ENCODE measurements at regions not wholly inside any gene's neighbourhood (a gene's known extent, or its start where the extent isn't known, plus 50 kb on each side); places are given as distances from the start of the nearest gene placed in this dataset.

DNA sequence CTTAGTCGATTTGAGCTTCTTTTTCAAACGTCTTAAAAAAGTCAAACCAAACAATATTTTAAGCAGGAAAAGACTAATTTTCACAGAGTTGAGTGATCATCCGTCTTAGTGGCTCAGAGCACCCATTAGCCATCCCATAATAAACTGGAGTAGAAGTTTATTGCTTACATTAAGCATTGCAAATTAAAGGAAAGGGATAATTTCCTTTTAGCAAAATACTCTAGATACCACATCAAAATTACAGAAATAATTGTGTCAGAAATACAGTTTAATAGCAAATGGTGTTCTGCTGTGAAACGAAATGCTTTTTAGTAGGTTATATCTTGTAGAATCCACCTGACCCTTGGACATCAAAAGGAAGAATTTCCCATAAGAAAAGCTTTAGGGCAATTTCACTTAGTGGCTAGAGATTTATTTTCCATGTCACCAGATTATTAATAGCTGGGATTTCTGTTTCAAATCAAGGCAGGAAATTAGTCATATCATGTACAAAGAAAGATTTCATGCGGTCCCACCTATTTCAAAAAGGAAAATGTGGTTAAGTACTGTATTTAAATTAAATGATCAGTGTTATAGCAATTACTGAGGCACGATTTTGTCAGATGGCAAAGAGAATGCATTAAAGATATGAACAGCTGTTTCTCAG lies 96.2 kb downstream of the NPTX2 start:
- intact Hi-C loops (cut with DNase I), result no loop called here
- H3K4me3 ChIP-seq (ENCODE audit: low read length in 2 of 2), result no peak overlapping the region
- no peaks in the 10 kb centered on the region for H3K4me1 ChIP-seq (ENCODE audit: control insufficient read depth in 1 of 2, insufficient read depth in 2 of 2, low read length in 2 of 2)
- DNase-seq (no peak), ATAC-seq (ENCODE audit: low FRiP score) (no peak)
- H3K27me3 ChIP-seq (ENCODE audit: control insufficient read depth in 1 of 2, insufficient read depth in 2 of 2, low read length in 1 of 2), result no peaks in the 10 kb centered on the region
- 32 to 46% methylated on average over 6 of the region's 6 CpGs for WGBS, 2 donors
- no peaks in the 10 kb centered on the region for H3K36me3 ChIP-seq (ENCODE audit: control insufficient read depth in 1 of 2, insufficient read depth in 2 of 2, low read length in 1 of 2)
- H3K9me3 ChIP-seq (ENCODE audit: control insufficient read depth, low read length), result no peaks in the 10 kb centered on the region
- H3K27ac ChIP-seq (ENCODE audit: low read depth in 1 of 2, low read length in 2 of 2), result no peak overlapping the region

DNA sequence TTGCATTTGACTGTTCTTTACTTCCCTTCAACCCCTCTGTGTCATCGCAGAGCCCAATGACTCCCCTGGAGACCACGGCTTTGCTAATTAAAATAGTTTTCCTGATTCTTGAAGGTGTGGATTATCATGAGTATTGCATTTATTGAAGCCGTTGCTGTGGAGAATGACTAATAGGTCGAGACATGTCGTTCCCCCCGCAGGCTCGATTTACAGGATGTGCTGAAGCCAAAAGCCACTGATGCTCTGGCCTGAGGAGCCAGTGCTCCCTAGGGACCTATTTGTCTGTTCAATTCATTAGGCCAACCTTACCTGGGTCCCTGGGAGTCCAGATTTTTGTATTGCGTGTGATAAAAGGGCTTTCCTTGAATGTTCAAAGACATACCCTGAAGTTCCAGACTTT lies 102.3 kb downstream of the NPTX2 start:
- H3K9me3 ChIP-seq (ENCODE audit: control insufficient read depth, low read length), result no peaks in the 10 kb centered on the region
- intact Hi-C loops (cut with DNase I), result no loop called here
- no peaks in the 10 kb centered on the region for H3K36me3 ChIP-seq (ENCODE audit: control insufficient read depth in 1 of 2, insufficient read depth in 2 of 2, low read length in 1 of 2)
- WGBS, 2 donors, result 66 to 68% methylated on average over 8 of the region's 8 CpGs
- H3K27me3 ChIP-seq (ENCODE audit: control insufficient read depth in 1 of 2, insufficient read depth in 2 of 2, low read length in 1 of 2), result no peaks in the 10 kb centered on the region
- DNase-seq, result no peak
- H3K27ac ChIP-seq (ENCODE audit: low read depth in 1 of 2, low read length in 2 of 2), result no peak overlapping the region
- H3K4me1 ChIP-seq (ENCODE audit: control insufficient read depth in 1 of 2, insufficient read depth in 2 of 2, low read length in 2 of 2), result no peaks in the 10 kb centered on the region
- ATAC-seq (ENCODE audit: low FRiP score), result no peak
- H3K4me3 ChIP-seq (ENCODE audit: low read length in 2 of 2), result no peak overlapping the region

DNA sequence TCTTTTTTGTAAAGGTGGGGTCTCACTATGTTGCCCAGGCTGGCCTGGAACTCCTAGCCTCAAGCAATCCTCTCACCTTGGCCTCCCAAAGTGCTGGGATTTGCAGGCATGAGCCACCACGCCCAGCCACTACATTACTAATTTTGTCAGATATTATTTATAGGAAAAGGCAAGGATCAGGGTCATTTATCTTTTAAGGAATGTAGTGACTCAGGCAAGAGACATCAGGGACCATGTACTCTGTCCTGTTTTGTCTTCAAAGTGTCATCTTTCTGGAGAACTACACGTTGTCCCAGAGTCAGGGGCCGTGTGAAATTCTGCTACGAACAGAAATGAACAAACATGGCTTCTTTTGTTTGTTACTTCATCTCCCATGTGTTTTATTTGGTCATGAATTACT lies 105.3 kb downstream of the NPTX2 start:
- H3K27me3 ChIP-seq (ENCODE audit: control insufficient read depth in 1 of 2, insufficient read depth in 2 of 2, low read length in 1 of 2), result no peaks in the 10 kb centered on the region
- ATAC-seq (ENCODE audit: low FRiP score) (no peak), DNase-seq (no peak)
- H3K4me3 ChIP-seq (ENCODE audit: low read length in 2 of 2), result no peak overlapping the region
- WGBS, 2 donors, result 53 to 58% methylated on average over 4 of the region's 4 CpGs
- H3K4me1 ChIP-seq (ENCODE audit: control insufficient read depth in 1 of 2, insufficient read depth in 2 of 2, low read length in 2 of 2), result no peaks in the 10 kb centered on the region
- intact Hi-C loops (cut with DNase I), result no loop called here
- H3K27ac ChIP-seq (ENCODE audit: low read depth in 1 of 2, low read length in 2 of 2), result no peak overlapping the region
- H3K36me3 ChIP-seq (ENCODE audit: control insufficient read depth in 1 of 2, insufficient read depth in 2 of 2, low read length in 1 of 2), result no peaks in the 10 kb centered on the region
- H3K9me3 ChIP-seq (ENCODE audit: control insufficient read depth, low read length), result no peaks in the 10 kb centered on the region

DNA sequence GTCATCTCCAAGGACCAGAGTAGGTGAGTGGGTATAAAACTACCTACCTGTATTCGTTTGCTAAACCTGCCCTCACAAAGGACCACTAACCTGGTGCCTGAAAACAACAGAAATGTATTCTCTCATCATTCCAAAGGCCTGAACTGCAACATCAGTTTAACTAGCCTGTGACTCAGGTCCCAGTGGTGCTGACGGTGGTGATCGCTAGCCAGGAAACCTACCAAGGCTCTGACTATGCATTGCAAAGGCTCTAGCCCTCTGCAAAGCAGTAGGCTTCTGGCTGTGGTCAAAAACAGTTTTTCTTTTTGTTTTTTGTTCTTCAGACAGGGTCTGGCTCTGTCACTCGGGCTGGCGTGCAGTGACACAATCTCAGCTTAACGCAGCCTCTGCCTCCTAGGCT lies 107.5 kb downstream of the NPTX2 start:
- Histone ChIP-seq H3K4me1 (ENCODE audit: control insufficient read depth in 1 of 2, insufficient read depth in 2 of 2, low read length in 2 of 2) (no peaks in the 10 kb centered on the region), H3K27me3 (ENCODE audit: control insufficient read depth in 1 of 2, insufficient read depth in 2 of 2, low read length in 1 of 2) (no peaks in the 10 kb centered on the region), H3K27ac (ENCODE audit: low read depth in 1 of 2, low read length in 2 of 2) (no peak overlapping the region), H3K36me3 (ENCODE audit: control insufficient read depth in 1 of 2, insufficient read depth in 2 of 2, low read length in 1 of 2) (no peaks in the 10 kb centered on the region), H3K9me3 (ENCODE audit: control insufficient read depth, low read length) (no peaks in the 10 kb centered on the region), H3K4me3 (ENCODE audit: low read length in 2 of 2) (no peak overlapping the region)
- ATAC-seq (ENCODE audit: low FRiP score), result no peak
- WGBS, 2 donors, result 82% methylated on average over 6 of the region's 6 CpGs
- DNase-seq, result no peak
- intact Hi-C loops (cut with DNase I), result no loop called here

DNA sequence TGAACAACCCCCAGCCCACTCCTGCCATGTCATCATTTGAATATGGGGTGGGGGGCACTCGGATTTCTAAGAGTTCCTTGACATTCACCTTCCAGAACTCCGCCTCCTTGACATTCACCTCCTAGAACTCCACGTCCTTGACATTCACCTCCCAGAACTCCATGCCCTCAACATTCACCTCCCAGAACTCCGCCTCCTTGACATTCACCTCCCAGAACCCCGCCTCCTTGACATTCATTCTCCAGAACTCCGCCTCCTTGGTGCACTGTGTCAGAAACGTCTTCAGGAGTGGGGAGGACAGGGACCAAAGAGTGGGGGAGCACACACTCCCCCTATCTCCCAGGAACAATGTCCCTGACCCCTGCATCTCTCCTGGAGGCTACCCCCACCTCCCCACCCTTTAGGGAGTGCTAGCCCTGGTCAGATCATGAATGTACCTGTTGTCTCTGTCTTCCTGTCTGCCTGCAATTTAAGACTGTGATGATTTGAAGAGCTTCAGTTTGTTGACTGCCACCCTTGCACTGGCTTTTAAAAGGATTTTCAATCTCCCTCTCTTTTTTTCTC lies 110.1 kb downstream of the NPTX2 start:
- intact Hi-C loops (cut with DNase I), result no loop called here
- no peak for ATAC-seq (ENCODE audit: low FRiP score)
- 56 to 69% methylated on average over 7 of the region's 7 CpGs for WGBS, 2 donors
- Histone ChIP-seq H3K4me3 (ENCODE audit: low read length in 2 of 2) (no peak overlapping the region), H3K36me3 (ENCODE audit: control insufficient read depth in 1 of 2, insufficient read depth in 2 of 2, low read length in 1 of 2) (no peaks in the 10 kb centered on the region), H3K9me3 (ENCODE audit: control insufficient read depth, low read length) (no peaks in the 10 kb centered on the region), H3K4me1 (ENCODE audit: control insufficient read depth in 1 of 2, insufficient read depth in 2 of 2, low read length in 2 of 2) (no peaks in the 10 kb centered on the region), H3K27me3 (ENCODE audit: control insufficient read depth in 1 of 2, insufficient read depth in 2 of 2, low read length in 1 of 2) (no peaks in the 10 kb centered on the region), H3K27ac (ENCODE audit: low read depth in 1 of 2, low read length in 2 of 2) (no peak overlapping the region)
- DNase-seq, result no peak

DNA sequence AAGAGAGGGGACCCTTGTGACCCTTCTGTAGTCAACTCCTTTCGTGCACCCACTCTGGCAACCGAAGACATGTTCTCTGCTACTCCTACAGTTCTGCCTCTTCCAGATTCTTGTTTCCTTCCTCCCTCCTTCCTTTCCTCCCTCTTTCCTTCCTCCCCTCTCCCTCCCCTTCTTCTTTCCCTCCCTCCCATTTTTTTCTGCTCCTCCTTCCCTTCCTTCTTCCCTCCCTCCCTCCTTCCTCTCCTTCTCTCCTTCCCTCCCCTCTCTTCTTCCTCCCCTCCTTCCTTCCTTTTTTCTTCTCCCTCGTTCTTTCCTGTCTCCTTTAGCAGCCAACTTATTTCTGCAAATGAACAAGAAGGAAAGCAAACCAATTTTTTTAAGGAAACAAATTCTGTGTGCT lies 111.5 kb downstream of the NPTX2 start:
- intact Hi-C loops (cut with DNase I), result no loop called here
- Histone ChIP-seq H3K27me3 (ENCODE audit: control insufficient read depth in 1 of 2, insufficient read depth in 2 of 2, low read length in 1 of 2) (no peaks in the 10 kb centered on the region), H3K4me1 (ENCODE audit: control insufficient read depth in 1 of 2, insufficient read depth in 2 of 2, low read length in 2 of 2) (no peaks in the 10 kb centered on the region), H3K36me3 (ENCODE audit: control insufficient read depth in 1 of 2, insufficient read depth in 2 of 2, low read length in 1 of 2) (no peaks in the 10 kb centered on the region), H3K4me3 (ENCODE audit: low read length in 2 of 2) (no peak overlapping the region), H3K9me3 (ENCODE audit: control insufficient read depth, low read length) (peaks cover 4% of the 10 kb centered on the region), H3K27ac (ENCODE audit: low read depth in 1 of 2, low read length in 2 of 2) (no peak overlapping the region)
- DNase-seq (no peak), ATAC-seq (ENCODE audit: low FRiP score) (no peak)
- 59 to 61% methylated on average over 3 of the region's 3 CpGs for WGBS, 2 donors

DNA sequence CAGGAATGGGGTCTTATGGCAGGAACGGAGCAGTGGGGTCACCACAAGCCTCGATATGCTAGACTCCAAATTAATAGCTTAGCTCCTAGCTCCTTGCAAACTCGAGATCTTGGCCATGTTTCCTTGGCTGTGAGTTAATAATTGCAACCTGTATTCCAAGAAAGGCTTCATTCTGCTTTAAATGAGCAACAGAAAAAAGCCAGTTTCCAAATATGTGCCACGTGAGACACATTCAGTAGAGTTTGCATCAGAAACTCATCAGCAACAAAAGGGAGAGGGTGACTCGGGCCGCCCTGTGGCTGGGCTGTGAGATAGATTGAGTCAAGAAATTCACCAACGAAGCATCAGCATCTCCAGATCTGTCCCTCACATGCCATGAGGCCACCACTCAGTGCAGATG lies 112.0 kb downstream of the NPTX2 start:
- 24 to 34% methylated on average over 7 of the region's 7 CpGs for WGBS, 2 donors
- H3K4me3 ChIP-seq (ENCODE audit: low read length in 2 of 2), result no peak overlapping the region
- H3K9me3 ChIP-seq (ENCODE audit: control insufficient read depth, low read length), result peaks cover 4% of the 10 kb centered on the region
- H3K27ac ChIP-seq (ENCODE audit: low read depth in 1 of 2, low read length in 2 of 2), result no peak overlapping the region
- no peaks in the 10 kb centered on the region for H3K36me3 ChIP-seq (ENCODE audit: control insufficient read depth in 1 of 2, insufficient read depth in 2 of 2, low read length in 1 of 2)
- intact Hi-C loops (cut with DNase I), result no loop called here
- no peaks in the 10 kb centered on the region for H3K4me1 ChIP-seq (ENCODE audit: control insufficient read depth in 1 of 2, insufficient read depth in 2 of 2, low read length in 2 of 2)
- no peak for DNase-seq
- no peak for ATAC-seq (ENCODE audit: low FRiP score)
- no peaks in the 10 kb centered on the region for H3K27me3 ChIP-seq (ENCODE audit: control insufficient read depth in 1 of 2, insufficient read depth in 2 of 2, low read length in 1 of 2)

DNA sequence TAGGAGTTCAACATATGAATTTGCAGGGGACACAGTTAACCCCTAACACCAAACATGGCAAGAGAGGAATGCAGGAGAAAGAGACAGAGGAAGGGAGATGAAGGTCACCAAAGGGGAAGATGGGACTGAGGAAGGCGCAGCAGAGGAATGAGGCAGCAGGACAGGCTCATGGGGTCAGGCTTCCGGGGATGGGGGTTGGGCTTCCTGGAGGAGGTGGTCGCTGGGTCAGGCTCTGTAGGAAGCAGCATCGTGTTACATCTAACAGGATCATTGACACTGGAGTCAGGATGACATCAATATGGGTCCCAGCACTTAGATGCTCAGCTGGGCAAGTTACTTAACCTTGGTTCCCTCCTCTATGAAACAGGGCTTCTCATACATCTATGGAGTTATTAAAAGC lies 113.2 kb downstream of the NPTX2 start:
- no peaks in the 10 kb centered on the region for H3K36me3 ChIP-seq (ENCODE audit: control insufficient read depth in 1 of 2, insufficient read depth in 2 of 2, low read length in 1 of 2)
- no peaks in the 10 kb centered on the region for H3K4me1 ChIP-seq (ENCODE audit: control insufficient read depth in 1 of 2, insufficient read depth in 2 of 2, low read length in 2 of 2)
- H3K9me3 ChIP-seq (ENCODE audit: control insufficient read depth, low read length), result peaks cover 4% of the 10 kb centered on the region
- no peak overlapping the region for H3K27ac ChIP-seq (ENCODE audit: low read depth in 1 of 2, low read length in 2 of 2)
- ATAC-seq (ENCODE audit: low FRiP score) (no peak), DNase-seq (no peak)
- no peaks in the 10 kb centered on the region for H3K27me3 ChIP-seq (ENCODE audit: control insufficient read depth in 1 of 2, insufficient read depth in 2 of 2, low read length in 1 of 2)
- intact Hi-C loops (cut with DNase I), result no loop called here
- 58 to 67% methylated on average over 4 of the region's 4 CpGs for WGBS, 2 donors
- H3K4me3 ChIP-seq (ENCODE audit: low read length in 2 of 2), result no peak overlapping the region

DNA sequence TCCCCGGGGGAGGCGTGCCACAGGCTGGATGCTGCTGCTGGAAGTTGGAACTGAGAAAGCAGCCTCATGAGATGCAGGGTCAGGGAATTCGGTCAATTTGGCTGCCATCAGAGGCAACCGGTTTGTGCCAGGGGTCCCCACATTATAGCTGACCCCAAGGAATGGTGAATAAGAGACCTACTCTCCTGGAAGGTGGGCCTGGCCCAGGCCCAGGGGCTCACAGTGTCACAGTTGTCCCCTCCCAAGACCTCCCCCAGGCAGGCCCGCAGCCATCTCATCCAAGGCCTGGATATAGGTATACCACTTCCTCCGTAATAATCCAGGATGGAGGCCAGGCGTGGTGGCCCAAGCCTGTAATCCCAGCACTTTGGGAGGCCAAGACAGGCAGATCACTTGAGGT lies 114.6 kb downstream of the NPTX2 start:
- Histone ChIP-seq H3K9me3 (ENCODE audit: control insufficient read depth, low read length) (peaks cover 4% of the 10 kb centered on the region), H3K27me3 (ENCODE audit: control insufficient read depth in 1 of 2, insufficient read depth in 2 of 2, low read length in 1 of 2) (no peaks in the 10 kb centered on the region), H3K4me1 (ENCODE audit: control insufficient read depth in 1 of 2, insufficient read depth in 2 of 2, low read length in 2 of 2) (no peaks in the 10 kb centered on the region), H3K27ac (ENCODE audit: low read depth in 1 of 2, low read length in 2 of 2) (no peak overlapping the region), H3K36me3 (ENCODE audit: control insufficient read depth in 1 of 2, insufficient read depth in 2 of 2, low read length in 1 of 2) (no peaks in the 10 kb centered on the region), H3K4me3 (ENCODE audit: low read length in 2 of 2) (no peak overlapping the region)
- DNase-seq (no peak), ATAC-seq (ENCODE audit: low FRiP score) (no peak)
- intact Hi-C loops (cut with DNase I), result no loop called here
- WGBS, 2 donors, result 90 to 91% methylated on average over 7 of the region's 7 CpGs
